ENCODE measurements at regions not wholly inside any gene's neighbourhood (a gene's known extent, or its start where the extent isn't known, plus 50 kb on each side); places are given as distances from the start of the nearest gene placed in this dataset.

- DNase-seq (ENCODE audit: low read depth), result no peak
- no peak overlapping the region for H3K4me3 ChIP-seq (ENCODE audit: low read depth, low read length)
- no peak for TF ChIP-seq CTCF (IDR thresholded peaks at IDR 0.05; ENCODE audit: insufficient read depth, low read length)
These were observed 187.6 kb downstream of the MYCN start for GRCh38 chr2:16127958-16128357.

GRCh38 chr2:16127276-16127940 lies 187.1 kb downstream of the MYCN start:
- no peak for TF ChIP-seq CTCF (IDR thresholded peaks at IDR 0.05; ENCODE audit: insufficient read depth, low read length)
- H3K4me3 ChIP-seq (ENCODE audit: low read depth, low read length), result no peak overlapping the region
- no peak for DNase-seq (ENCODE audit: low read depth)

GRCh38 chr2:16126517-16127275 lies 186.3 kb downstream of the MYCN start:
- no peak overlapping the region for H3K4me3 ChIP-seq (ENCODE audit: low read depth, low read length)
- DNase-seq (ENCODE audit: low read depth), result no peak
- TF ChIP-seq CTCF (IDR thresholded peaks at IDR 0.05; ENCODE audit: insufficient read depth, low read length), result no peak

- no peak for DNase-seq (ENCODE audit: low read depth)
- no peak overlapping the region for H3K4me3 ChIP-seq (ENCODE audit: low read depth, low read length)
- TF ChIP-seq CTCF (IDR thresholded peaks at IDR 0.05; ENCODE audit: insufficient read depth, low read length), result no peak
These were observed 185.5 kb downstream of the MYCN start for GRCh38 chr2:16125614-16126516.

GRCh38 chr2:16124881-16125613 lies 184.7 kb downstream of the MYCN start:
- H3K4me3 ChIP-seq (ENCODE audit: low read depth, low read length), result no peak overlapping the region
- TF ChIP-seq CTCF (IDR thresholded peaks at IDR 0.05; ENCODE audit: insufficient read depth, low read length), result no peak
- no peak for DNase-seq (ENCODE audit: low read depth)

Measured in fibroblast of the aortic adventitia (primary cell).